BJ (cell line): ENCODE measurements at regions not wholly inside any gene's neighbourhood (a gene's known extent, or its start where the extent isn't known, plus 50 kb on each side); places are given as distances from the start of the nearest gene placed in this dataset.

Experiments
- CTCF ChIA-PET: fragments of 350-600 bp; formaldehyde crosslinking; extraction: SDS; loops from one replicate; lab custom pipeline; 2021; ENCODE audit warnings: antibody characterized with exemption, inconsistent platforms; lab: Yijun Ruan, JAX
- POLR2A ChIA-PET: fragments of 300-600 bp; sonication (Branson Sonifier 250); formaldehyde crosslinking; extraction: SDS; loops from one replicate; lab custom pipeline; 2021; ENCODE audit warnings: antibody characterized with exemption; lab: Charles Lee
- DNase-seq: peaks from one replicate; pipeline ENCODE4 v3.0.0-alpha.2; 2011; ENCODE audit warnings: low read depth
- H3K27me3 ChIP-seq: 2 replicates; pipeline ENCODE4 v1.6.0; 2011; ENCODE audit warnings: low read length; ENCODE audit not compliant: control insufficient read depth, insufficient read depth
- H3K36me3 ChIP-seq: 2 replicates; pipeline ENCODE4 v1.5.1; 2011; ENCODE audit warnings: low read length; ENCODE audit not compliant: control insufficient read depth, insufficient read depth
- H3K4me3 ChIP-seq: 2 replicates; pipeline ENCODE4 v1.5.1; 2011; ENCODE audit warnings: low read depth, mild to moderate bottlenecking, control low read depth, low read length
- TF ChIP-seq, protein P1 (sequence below): IDR thresholded peaks from 2 replicates; pipeline ENCODE4 v1.5.1; 2011; ENCODE audit warnings: low read depth, mild to moderate bottlenecking, control low read depth, inconsistent platforms, low read length, moderate library complexity; ENCODE audit not compliant: insufficient read depth

DNA sequence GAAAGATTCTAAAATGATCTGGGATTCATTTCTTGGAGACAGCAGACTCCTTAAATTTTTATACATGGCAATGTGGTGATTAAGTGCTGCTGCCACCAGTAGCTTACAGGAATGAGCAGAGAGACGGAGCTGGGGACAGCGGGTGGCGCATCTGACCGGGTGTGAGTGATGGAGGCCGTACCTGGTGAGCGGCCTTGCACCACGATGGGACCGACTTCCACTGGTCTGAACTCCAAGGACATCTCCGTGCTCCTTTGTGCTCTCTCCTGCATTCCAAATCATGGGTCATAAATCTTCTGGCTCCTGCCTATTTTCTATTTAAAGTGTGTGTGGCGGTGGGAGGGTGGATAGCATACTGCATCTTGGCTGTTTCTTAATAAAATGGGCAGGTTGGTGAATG is 262.6 kb downstream of the ABHD5 start:
- peaks cover 11% of the 10 kb centered on the region for H3K27me3 ChIP-seq
- H3K36me3 ChIP-seq, result no peaks in the 10 kb centered on the region
- ChIA-PET CTCF (no interaction called here), POLR2A (no interaction called here)
- H3K4me3 ChIP-seq, result no peak overlapping the region
- TF ChIP-seq, protein P1, sequence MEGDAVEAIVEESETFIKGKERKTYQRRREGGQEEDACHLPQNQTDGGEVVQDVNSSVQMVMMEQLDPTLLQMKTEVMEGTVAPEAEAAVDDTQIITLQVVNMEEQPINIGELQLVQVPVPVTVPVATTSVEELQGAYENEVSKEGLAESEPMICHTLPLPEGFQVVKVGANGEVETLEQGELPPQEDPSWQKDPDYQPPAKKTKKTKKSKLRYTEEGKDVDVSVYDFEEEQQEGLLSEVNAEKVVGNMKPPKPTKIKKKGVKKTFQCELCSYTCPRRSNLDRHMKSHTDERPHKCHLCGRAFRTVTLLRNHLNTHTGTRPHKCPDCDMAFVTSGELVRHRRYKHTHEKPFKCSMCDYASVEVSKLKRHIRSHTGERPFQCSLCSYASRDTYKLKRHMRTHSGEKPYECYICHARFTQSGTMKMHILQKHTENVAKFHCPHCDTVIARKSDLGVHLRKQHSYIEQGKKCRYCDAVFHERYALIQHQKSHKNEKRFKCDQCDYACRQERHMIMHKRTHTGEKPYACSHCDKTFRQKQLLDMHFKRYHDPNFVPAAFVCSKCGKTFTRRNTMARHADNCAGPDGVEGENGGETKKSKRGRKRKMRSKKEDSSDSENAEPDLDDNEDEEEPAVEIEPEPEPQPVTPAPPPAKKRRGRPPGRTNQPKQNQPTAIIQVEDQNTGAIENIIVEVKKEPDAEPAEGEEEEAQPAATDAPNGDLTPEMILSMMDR, result no peak
- no peak for DNase-seq

DNA sequence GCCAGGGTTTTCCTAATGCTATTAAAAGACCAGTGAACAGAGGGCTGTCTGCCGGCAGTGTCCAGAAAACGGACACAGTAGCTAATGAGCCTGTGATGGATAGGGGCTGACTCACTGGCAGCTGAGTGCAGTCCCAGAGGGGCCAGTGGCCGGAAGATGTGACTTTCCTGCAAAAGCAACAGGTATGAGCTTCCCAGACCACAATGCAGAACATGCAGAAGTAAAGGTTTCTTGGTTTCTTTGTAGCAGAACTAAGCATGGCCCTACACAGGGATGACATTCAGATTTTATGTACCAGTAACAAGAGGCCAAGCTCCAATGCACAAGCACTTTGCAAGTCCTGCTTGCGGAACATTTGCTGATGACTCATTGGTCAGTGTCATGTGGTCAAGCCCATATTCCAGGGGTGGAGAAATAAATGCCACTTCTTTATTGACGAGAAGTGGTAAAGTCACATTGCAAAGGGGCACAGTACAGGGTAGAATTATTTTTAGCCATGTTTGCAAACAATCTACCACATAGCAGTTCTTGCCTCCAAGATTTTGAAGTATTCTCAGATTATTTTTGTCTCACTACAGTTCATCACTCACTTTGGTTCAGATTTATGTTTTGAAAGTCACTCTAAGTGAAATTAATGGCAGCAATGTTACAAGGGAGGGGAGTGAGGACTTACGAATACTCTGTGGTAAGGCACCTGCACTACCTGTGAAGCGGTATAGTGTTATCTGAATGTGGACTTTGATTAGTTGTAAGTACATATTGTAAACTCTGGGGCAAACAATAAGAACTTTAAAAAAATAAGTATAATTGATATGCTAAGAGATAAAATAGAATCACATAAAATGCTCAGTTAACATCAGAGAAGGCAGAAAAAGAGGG is 263.3 kb downstream of the ABHD5 start:
- Histone ChIP-seq H3K4me3 (no peak overlapping the region), H3K36me3 (no peaks in the 10 kb centered on the region), H3K27me3 (peaks cover 11% of the 10 kb centered on the region)
- no peak for DNase-seq
- ChIA-PET CTCF (no interaction called here), POLR2A (no interaction called here)
- TF ChIP-seq, protein P1, result no peak

DNA sequence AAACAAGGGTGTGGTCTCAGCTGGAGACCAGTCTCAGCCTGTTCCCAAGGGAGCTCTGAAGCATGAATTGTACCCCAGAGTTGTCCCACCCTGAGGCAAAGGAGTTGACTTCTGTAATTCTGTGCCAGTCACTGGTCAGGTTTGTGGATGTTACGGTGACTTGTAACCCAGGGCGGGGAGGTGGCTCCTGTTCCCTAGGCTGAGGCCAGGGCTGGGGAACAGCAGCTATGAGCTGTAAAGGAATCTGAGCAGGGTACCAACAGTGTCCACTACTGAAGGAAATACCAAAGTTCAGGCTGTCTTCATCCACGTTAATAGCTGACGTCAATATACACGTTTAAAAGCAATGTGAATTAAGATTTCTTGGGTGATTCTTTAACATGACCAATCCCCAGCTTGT is 266.2 kb downstream of the ABHD5 start:
- H3K36me3 ChIP-seq, result no peaks in the 10 kb centered on the region
- DNase-seq, result no peak
- POLR2A ChIA-PET, result no interaction called here
- peaks cover 10% of the 10 kb centered on the region for H3K27me3 ChIP-seq
- no peak overlapping the region for H3K4me3 ChIP-seq
- CTCF ChIA-PET, result interaction anchor here (0.9 kb wide), 1 partner anchor 9 kb away, joined by 4 read pairs; no protein-coding TSS in a partner anchor
- TF ChIP-seq, protein P1, result no peak

DNA sequence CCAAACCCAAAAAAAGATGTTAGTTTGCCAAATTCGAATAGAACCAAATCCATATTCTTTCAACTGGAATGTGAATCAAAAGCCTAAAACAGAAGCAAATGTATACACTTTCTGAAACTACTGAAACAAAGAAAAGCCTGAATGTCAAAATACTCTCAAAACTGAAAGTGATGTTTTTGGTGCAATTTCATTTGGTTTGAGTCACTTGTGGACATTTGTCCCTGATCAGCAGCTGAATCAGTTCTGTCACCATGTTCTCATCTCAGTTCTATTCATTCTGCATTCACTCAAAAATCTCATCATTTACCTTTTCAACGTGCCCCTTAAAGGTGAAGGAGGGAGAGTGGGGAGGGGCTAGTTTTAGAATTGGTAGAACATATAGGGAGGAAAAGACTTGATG is 266.8 kb downstream of the ABHD5 start:
- no peak for DNase-seq
- no peak overlapping the region for H3K4me3 ChIP-seq
- H3K27me3 ChIP-seq, result peaks cover 10% of the 10 kb centered on the region
- POLR2A ChIA-PET, result no interaction called here
- H3K36me3 ChIP-seq, result no peaks in the 10 kb centered on the region
- CTCF ChIA-PET, result interaction anchor here (0.6 to 0.9 kb wide), 2 partner anchors 8 to 13 kb away, joined by 3 to 4 read pairs; no protein-coding TSS in a partner anchor
- TF ChIP-seq, protein P1, result no peak

DNA sequence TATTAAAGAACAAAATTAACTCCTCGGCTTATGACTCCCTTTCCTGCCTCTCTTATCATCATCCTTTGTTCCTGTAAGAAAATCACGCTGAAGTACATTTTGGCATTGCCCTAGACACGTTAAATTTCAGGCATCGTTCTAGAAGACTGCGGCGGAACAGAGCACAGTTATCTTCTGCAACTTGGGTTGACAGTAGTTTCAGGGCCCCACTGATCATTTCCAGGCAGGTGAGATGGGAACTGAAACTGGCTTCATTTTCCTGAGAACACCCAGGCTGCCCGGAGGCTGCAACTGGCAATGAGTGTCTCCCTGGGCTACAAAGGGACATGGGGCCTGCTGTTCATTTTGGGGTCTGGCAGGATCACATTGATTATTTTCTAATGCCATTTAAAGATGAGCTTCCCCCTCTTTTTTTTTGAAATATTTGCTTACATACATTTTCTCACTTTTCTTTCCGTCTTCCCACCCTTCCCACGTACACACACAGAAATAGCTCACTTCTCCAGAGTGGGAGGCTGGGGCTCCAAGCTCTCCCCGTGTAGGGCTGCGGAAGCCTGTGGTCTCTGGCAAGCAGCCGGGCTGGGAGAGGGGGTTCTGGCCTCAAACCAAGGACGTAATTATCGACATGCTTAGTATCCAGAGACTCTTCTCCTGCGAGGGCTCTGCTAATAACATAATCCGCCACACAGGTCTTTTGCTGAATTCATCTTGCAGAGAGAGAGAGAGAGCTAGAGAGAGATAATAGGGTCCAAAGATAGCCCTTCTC is 267.4 kb downstream of the ABHD5 start:
- no peaks in the 10 kb centered on the region for H3K36me3 ChIP-seq
- no peak overlapping the region for H3K4me3 ChIP-seq
- CTCF ChIA-PET, result interaction anchor here (0.6 kb wide), 1 partner anchor 12 kb away, joined by 3 read pairs; no protein-coding TSS in a partner anchor
- TF ChIP-seq, protein P1, result no peak
- DNase-seq, result no peak
- POLR2A ChIA-PET, result no interaction called here
- H3K27me3 ChIP-seq, result peaks cover 10% of the 10 kb centered on the region
